Stimulated activated memory B cell treated with anti-CD40 and anti-IgM and Interleukin-4, amounts not matched to agents 10 μg/mL and 1 μg/mL and 100 μg/mL, for 72 hours (primary cell): ENCODE measurements at regions not wholly inside any gene's neighbourhood (a gene's known extent, or its start where the extent isn't known, plus 50 kb on each side); places are given as distances from the start of the nearest gene placed in this dataset.

Experiments used
- ATAC-seq: fragments of 150-1000 bp; cut with Tn5 transposase; 2 replicates; pipeline ENCODE4 v1.10.0; 2021
- H3K27ac Mint-ChIP-seq: one replicate; pipeline ENCODE4 v1.8.0; 2022; ENCODE audit warnings: mild to moderate bottlenecking, mixed read lengths
- H3K27me3 Mint-ChIP-seq: one replicate; pipeline ENCODE4 v1.8.0; 2022; ENCODE audit warnings: mixed read lengths
- H3K36me3 Mint-ChIP-seq: one replicate; pipeline ENCODE4 v1.8.0; 2022; ENCODE audit warnings: mixed read lengths
- H3K4me1 Mint-ChIP-seq: one replicate; pipeline ENCODE4 v1.8.0; 2022; ENCODE audit warnings: mixed read lengths
- H3K4me3 Mint-ChIP-seq: one replicate; pipeline ENCODE4 v1.8.0; 2022; ENCODE audit warnings: mild to moderate bottlenecking, moderate library complexity, mixed read lengths
- H3K9me3 Mint-ChIP-seq: one replicate; pipeline ENCODE4 v1.8.0; 2022; ENCODE audit warnings: mixed read lengths

GRCh38 chr3:76352051-76352450, 566.7 kb upstream of the ZNF717 start:
- H3K4me1 Mint-ChIP-seq = no peaks in the 10 kb centered on the region
- H3K4me3 Mint-ChIP-seq = no peak overlapping the region
- peaks cover 8% of the 10 kb centered on the region for H3K9me3 Mint-ChIP-seq
- H3K27ac Mint-ChIP-seq = no peak overlapping the region
- no peak for ATAC-seq
- H3K36me3 Mint-ChIP-seq = no peaks in the 10 kb centered on the region
- H3K27me3 Mint-ChIP-seq = no peaks in the 10 kb centered on the region

- Mint-ChIP-seq H3K27ac (no peak overlapping the region), H3K4me1 (no peaks in the 10 kb centered on the region), H3K27me3 (no peaks in the 10 kb centered on the region), H3K4me3 (no peak overlapping the region), H3K9me3 (peaks cover 8% of the 10 kb centered on the region), H3K36me3 (no peaks in the 10 kb centered on the region)
- ATAC-seq = no peak
Measured at GRCh38 chr3:76352511-76353284, 567.3 kb upstream of the ZNF717 start.

GRCh38 chr3:76353683-76354082, 568.3 kb upstream of the ZNF717 start:
- H3K4me1 Mint-ChIP-seq = no peaks in the 10 kb centered on the region
- no peaks in the 10 kb centered on the region for H3K27me3 Mint-ChIP-seq
- H3K27ac Mint-ChIP-seq = no peak overlapping the region
- H3K9me3 Mint-ChIP-seq = peaks cover 5% of the 10 kb centered on the region
- no peak overlapping the region for H3K4me3 Mint-ChIP-seq
- no peaks in the 10 kb centered on the region for H3K36me3 Mint-ChIP-seq
- no peak for ATAC-seq

- Mint-ChIP-seq H3K4me1 (no peaks in the 10 kb centered on the region), H3K27ac (no peak overlapping the region), H3K4me3 (no peak overlapping the region), H3K9me3 (peaks cover 7% of the 10 kb centered on the region), H3K27me3 (no peaks in the 10 kb centered on the region), H3K36me3 (no peaks in the 10 kb centered on the region)
- ATAC-seq = no peak
Measured at GRCh38 chr3:76361010-76361409, 575.7 kb upstream of the ZNF717 start.

GRCh38 chr3:76362643-76363042, 577.3 kb upstream of the ZNF717 start:
- Mint-ChIP-seq H3K4me1 (no peaks in the 10 kb centered on the region), H3K9me3 (peaks cover 5% of the 10 kb centered on the region)

GRCh38 chr3:76365275-76365674, 579.9 kb upstream of the ZNF717 start:
- Mint-ChIP-seq H3K27ac (no peak overlapping the region), H3K4me3 (no peak overlapping the region), H3K36me3 (no peaks in the 10 kb centered on the region), H3K9me3 (peaks cover 7% of the 10 kb centered on the region), H3K4me1 (no peaks in the 10 kb centered on the region), H3K27me3 (no peaks in the 10 kb centered on the region)
- no peak for ATAC-seq

More at GRCh38 chr3:76362643-76363042, 577.3 kb upstream of the ZNF717 start:
- Mint-ChIP-seq H3K27me3 (no peaks in the 10 kb centered on the region), H3K27ac (no peak overlapping the region), H3K4me3 (no peak overlapping the region), H3K36me3 (no peaks in the 10 kb centered on the region)
- no peak for ATAC-seq

GRCh38 chr3:76367281-76367680, 581.9 kb upstream of the ZNF717 start:
- ATAC-seq = no peak
- H3K9me3 Mint-ChIP-seq = peaks cover 7% of the 10 kb centered on the region
- no peak overlapping the region for H3K27ac Mint-ChIP-seq
- no peaks in the 10 kb centered on the region for H3K27me3 Mint-ChIP-seq
- H3K4me3 Mint-ChIP-seq = no peak overlapping the region
- H3K36me3 Mint-ChIP-seq = no peaks in the 10 kb centered on the region
- H3K4me1 Mint-ChIP-seq = no peaks in the 10 kb centered on the region

GRCh38 chr3:76369170-76369569, 583.8 kb upstream of the ZNF717 start:
- Mint-ChIP-seq H3K9me3 (peaks cover 4% of the 10 kb centered on the region), H3K27me3 (no peaks in the 10 kb centered on the region), H3K36me3 (no peaks in the 10 kb centered on the region), H3K27ac (no peak overlapping the region), H3K4me3 (no peak overlapping the region), H3K4me1 (no peaks in the 10 kb centered on the region)
- no peak for ATAC-seq

GRCh38 chr3:76370749-76371520, 585.6 kb upstream of the ZNF717 start:
- Mint-ChIP-seq H3K27ac (no peak overlapping the region), H3K36me3 (no peaks in the 10 kb centered on the region), H3K4me1 (no peaks in the 10 kb centered on the region), H3K9me3 (peaks cover 4% of the 10 kb centered on the region), H3K27me3 (no peaks in the 10 kb centered on the region), H3K4me3 (no peak overlapping the region)
- ATAC-seq = no peak

GRCh38 chr3:76372497-76372896, 587.1 kb upstream of the ZNF717 start:
- Mint-ChIP-seq H3K36me3 (no peaks in the 10 kb centered on the region), H3K27ac (no peak overlapping the region), H3K27me3 (no peaks in the 10 kb centered on the region), H3K4me3 (no peak overlapping the region), H3K9me3 (peaks cover 6% of the 10 kb centered on the region), H3K4me1 (no peaks in the 10 kb centered on the region)
- no peak for ATAC-seq

- Mint-ChIP-seq H3K27me3 (no peaks in the 10 kb centered on the region), H3K4me1 (no peaks in the 10 kb centered on the region), H3K36me3 (no peaks in the 10 kb centered on the region), H3K9me3 (peaks cover 2% of the 10 kb centered on the region), H3K27ac (no peak overlapping the region), H3K4me3 (no peak overlapping the region)
- no peak for ATAC-seq
Measured at GRCh38 chr3:76377074-76377473, 591.7 kb upstream of the ZNF717 start.

- H3K4me3 Mint-ChIP-seq = no peak overlapping the region
- peaks cover 2% of the 10 kb centered on the region for H3K9me3 Mint-ChIP-seq
- no peak overlapping the region for H3K27ac Mint-ChIP-seq
- H3K27me3 Mint-ChIP-seq = no peaks in the 10 kb centered on the region
- H3K4me1 Mint-ChIP-seq = no peaks in the 10 kb centered on the region
- no peak for ATAC-seq
- H3K36me3 Mint-ChIP-seq = no peaks in the 10 kb centered on the region
Measured at GRCh38 chr3:76378789-76379188, 593.4 kb upstream of the ZNF717 start.

GRCh38 chr3:76383781-76384180, 598.4 kb upstream of the ZNF717 start:
- Mint-ChIP-seq H3K27ac (no peak overlapping the region), H3K4me3 (no peak overlapping the region), H3K27me3 (no peaks in the 10 kb centered on the region), H3K36me3 (no peaks in the 10 kb centered on the region), H3K4me1 (no peaks in the 10 kb centered on the region), H3K9me3 (no peaks in the 10 kb centered on the region)
- ATAC-seq = no peak

GRCh38 chr3:76387000-76387399, 601.7 kb upstream of the ZNF717 start:
- Mint-ChIP-seq H3K4me1 (no peaks in the 10 kb centered on the region), H3K27ac (no peak overlapping the region), H3K4me3 (no peak overlapping the region), H3K9me3 (peaks cover 2% of the 10 kb centered on the region), H3K27me3 (no peaks in the 10 kb centered on the region), H3K36me3 (no peaks in the 10 kb centered on the region)
- no peak for ATAC-seq

- Mint-ChIP-seq H3K4me3 (no peak overlapping the region), H3K27ac (no peak overlapping the region), H3K27me3 (no peaks in the 10 kb centered on the region), H3K9me3 (peaks cover 3% of the 10 kb centered on the region), H3K36me3 (no peaks in the 10 kb centered on the region), H3K4me1 (no peaks in the 10 kb centered on the region)
- no peak for ATAC-seq
Measured at GRCh38 chr3:76400141-76400540, 614.8 kb upstream of the ZNF717 start.

- ATAC-seq = no peak
- Mint-ChIP-seq H3K4me3 (no peak overlapping the region), H3K27me3 (no peaks in the 10 kb centered on the region), H3K9me3 (peaks cover 5% of the 10 kb centered on the region), H3K4me1 (no peaks in the 10 kb centered on the region), H3K36me3 (no peaks in the 10 kb centered on the region), H3K27ac (no peak overlapping the region)
Measured at GRCh38 chr3:76402926-76403325, 617.6 kb upstream of the ZNF717 start.
